Suppressor macrophage treated with lipopolysaccharide for 1 hour (primary cell): ENCODE measurements at regions not wholly inside any gene's neighbourhood (a gene's known extent, or its start where the extent isn't known, plus 50 kb on each side); places are given as distances from the start of the nearest gene placed in this dataset.
A peak's percentile ranks its signal among the peaks of the same experiment; 100 is the strongest.
"Not testable (repeated sequence)": the region's sequence is repeated elsewhere in the genome, so short reads cannot be mapped to it uniquely, and the experiment has no call there.

Source experiments
- DNase-seq, 3 donors: peaks; one replicate each; pipeline ENCODE4 v3.0.0-alpha.2; 2020 to 2022

GRCh38 chr11:86166287-86166686 lies 78.3 kb upstream of the EED start:
- DNase-seq = not testable (repeated sequence)

- no peak for DNase-seq
Measured at GRCh38 chr11:86164106-86164505, 80.4 kb upstream of the EED start.

GRCh38 chr11:86163221-86163876 lies 81.2 kb upstream of the EED start:
- DNase-seq = peak; percentile 58 to 82 (median 76)

DNA sequence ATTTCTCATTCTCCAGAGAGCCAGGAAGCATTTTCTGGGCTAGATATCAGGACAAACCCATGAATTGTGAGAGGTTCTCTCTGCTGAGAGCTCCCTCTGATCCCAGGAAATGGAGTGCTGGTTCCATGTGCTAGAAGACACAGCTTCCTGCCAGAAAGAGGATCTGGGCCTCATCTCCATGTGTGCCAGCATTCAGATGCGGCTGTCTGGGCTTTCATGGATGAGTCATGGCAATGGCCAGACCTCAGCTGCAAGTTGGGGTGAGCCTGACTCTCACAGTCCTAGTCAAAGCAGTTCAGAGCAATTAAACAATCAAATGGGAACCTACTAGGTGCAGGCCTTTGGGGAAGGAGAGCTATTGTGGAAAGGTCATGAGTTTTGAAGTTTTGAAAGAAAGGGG lies 82.3 kb upstream of the EED start:
- DNase-seq = peak; percentile 87 to 94 (median 90)

DNA sequence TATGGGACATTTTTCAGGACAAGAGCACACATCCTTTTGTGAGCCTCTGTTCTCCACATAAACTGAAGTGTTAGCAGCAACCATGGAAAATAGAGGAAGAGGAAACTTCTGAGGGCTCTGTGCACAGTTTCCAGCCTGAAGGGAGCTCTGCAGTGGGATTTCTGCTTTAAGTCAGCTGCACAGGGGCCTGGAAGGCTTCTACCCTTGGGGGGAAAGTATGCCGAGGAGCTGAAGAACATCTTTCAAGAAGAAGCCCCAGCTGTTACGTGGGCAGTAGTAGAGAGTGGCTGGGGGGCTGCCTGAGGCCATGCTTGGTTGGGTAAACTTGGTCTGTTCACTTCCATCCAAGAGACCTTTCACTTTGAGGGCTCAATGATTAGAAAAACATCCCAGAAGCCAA lies 82.7 kb upstream of the EED start:
- DNase-seq = no peak

DNA sequence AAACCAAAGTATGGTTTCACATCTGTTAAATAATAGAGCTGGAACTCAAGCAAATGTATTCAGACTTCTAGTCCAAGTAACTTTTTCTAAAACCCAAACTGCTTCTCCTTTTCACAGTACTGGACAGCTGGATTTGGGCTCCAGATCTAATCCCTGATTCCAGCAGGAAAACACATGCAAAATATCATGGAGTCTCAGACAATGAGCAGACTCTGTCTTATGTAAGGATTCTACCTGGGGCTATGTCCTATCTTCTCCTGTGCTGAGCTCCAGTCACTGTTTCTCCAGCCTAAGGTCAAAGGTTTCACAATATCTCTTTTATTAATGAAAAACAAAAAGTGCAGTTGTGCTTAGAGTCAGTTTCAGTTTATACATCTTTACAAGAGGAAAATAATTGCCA lies 83.2 kb upstream of the EED start:
- no peak for DNase-seq

DNA sequence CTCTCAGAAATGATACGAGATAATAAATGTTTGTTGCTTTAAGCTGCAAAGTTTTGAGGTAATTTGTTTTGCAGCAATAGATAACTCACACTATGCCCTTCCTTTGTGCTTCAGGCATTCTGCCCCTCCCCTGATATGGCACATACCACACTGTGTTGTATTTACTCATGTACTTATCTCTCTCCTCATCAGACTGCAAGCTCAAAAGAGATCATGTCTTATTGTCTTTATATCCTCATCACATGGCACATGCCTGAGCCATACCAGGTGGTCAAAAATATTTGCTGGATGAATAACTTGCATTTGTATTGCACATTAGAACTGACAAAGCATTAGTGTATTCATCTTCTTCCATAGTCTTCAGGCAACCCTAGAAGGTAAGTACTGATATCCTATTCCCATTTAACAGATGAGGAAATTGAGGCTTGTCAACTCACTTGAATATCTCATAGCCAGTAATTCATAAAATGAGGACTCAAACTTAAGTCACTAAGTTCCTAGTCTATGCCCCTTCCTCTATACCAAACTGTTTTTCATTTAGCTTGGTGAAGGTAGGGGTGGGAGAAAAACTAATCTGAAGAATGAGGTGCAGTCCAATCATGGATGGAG lies 83.9 kb upstream of the EED start:
- DNase-seq = no peak

DNA sequence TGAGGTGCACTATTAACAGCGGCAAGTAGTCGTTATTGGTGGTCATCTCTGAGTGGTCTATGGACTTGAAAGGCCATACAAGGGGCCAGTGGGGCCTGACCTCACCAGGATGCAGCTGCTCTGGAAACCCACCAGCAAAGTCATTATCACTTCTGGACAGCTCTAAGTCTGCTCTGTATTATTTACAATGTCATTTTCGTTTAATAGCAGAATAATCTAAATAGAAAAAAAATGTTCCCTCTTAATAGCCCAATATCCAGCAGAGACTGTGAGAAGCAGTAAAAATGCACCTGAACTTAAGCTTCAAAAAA lies 85.0 kb upstream of the EED start:
- no peak for DNase-seq

DNA sequence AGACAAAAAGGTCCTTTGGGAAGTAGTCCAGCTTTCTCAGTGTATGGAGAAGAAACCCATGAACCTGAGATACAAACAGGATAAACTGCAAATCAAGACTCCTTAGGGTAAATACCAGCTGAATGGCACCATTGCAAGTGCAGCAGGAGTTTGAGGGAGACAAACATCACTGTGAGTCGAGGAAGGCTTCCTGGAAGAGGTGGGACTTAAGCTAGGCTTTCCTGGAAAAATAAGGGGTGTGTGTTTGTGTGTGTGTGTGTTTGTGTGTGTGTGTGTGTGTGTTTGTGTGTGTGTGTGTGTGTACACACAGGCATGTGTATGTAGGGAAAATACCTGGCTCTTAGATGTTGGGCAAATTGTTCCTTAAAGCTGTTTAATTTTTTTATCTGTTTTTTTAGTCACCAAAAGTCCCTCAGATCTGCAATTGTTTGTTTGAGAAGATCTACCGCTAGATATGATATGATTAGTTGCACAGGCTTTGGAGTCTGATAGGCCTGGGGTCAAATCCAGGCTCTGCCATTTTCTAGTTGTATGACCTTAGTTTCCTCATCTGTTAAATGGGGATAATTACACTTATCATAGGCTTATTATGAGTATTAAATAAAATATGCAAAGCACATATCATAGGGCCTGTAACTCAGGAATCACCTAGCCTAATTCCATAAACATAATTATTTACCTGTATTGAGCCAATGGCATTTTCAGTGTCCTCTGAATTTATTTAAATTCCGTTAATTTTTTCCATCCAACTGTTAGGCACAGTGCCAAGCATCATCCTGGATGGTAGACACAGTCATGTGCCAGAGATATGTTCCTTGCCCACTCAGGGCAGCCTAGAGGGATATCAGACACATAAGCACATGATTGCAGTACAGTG lies 85.6 kb upstream of the EED start:
- no peak for DNase-seq

- no peak for DNase-seq
Measured at GRCh38 chr11:86157797-86158378, 86.7 kb upstream of the EED start.

DNA sequence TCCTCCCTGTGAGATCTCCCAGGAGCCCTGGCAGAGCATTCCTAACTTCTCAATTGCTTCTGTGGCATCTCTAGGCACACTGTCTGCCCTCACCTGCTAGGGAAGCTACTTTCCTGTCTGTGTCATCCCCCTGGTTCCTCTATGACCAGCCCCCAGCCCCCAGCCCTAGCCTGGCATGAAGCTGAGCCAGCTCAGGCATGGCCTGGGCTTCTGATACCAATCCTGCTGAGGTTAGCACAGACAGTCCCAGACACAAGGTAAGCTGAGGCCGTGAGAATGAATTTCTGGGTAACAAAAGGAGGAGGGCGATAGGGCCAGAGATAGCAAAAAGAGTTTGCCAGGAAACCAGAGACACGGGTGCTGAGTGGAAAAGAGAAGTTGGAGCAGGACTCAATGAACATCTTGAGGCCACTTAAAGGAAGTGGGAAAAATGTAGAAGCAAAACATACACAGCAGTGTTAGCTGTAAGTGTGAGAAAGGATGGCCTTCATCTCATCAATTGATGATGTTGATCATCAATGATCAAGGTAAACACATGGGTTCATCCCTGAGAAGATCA lies 87.6 kb upstream of the PICALM start:
- peak; percentile 39 to 45 (median 44) for DNase-seq

DNA sequence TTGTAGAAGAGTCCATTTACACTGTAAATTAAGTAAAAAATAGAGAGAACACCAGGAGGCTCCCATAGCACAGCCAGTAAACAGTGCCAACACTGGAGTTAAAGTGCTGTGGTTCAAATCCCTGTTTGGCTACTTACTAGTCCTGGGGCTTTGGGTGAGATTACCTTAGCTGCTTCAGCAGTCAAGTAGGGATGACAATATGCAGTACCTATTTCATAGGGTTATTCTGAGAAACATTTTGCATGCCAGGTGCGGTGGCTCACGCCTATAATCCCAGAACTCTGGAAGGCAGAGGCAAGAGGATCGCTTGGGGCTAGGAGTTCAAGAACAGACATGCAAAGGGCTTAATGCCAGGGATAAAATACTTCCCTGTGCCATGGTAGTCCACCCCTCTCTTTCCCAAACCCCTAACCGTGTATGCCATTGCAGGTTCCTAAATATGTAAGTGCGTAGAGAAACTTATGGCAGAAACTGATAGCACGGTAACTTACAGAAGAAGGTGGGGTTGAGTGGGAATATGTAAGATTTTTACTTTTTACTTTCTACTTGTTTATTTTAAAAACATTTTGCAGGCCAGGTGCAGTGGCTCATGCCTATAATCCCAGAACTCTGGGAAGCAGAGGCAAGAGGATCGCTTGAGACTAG lies 86.4 kb upstream of the PICALM start:
- no peak for DNase-seq

DNA sequence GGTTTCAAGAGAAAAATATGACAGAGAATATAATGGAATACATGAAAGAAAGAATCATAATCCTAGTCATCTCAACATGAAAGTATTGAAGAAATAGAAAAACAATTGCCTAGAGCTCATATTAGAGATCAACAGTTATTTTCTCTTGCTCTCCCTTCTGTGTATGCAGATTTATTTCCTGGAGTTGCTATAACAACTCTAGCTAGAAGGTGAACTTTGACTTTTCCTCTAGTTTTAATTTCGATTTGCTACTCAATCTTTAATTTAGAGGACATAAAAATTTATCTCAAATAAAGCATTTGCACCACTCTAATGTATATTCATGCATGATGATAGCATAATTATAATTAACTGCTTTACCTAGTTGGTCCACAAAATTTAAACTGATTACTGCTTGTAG lies 84.6 kb upstream of the PICALM start:
- DNase-seq = no peak

GRCh38 chr11:86152901-86153300 lies 84.0 kb upstream of the PICALM start:
- no peak for DNase-seq

GRCh38 chr11:86152006-86152862 lies 83.3 kb upstream of the PICALM start:
- no peak for DNase-seq

DNA sequence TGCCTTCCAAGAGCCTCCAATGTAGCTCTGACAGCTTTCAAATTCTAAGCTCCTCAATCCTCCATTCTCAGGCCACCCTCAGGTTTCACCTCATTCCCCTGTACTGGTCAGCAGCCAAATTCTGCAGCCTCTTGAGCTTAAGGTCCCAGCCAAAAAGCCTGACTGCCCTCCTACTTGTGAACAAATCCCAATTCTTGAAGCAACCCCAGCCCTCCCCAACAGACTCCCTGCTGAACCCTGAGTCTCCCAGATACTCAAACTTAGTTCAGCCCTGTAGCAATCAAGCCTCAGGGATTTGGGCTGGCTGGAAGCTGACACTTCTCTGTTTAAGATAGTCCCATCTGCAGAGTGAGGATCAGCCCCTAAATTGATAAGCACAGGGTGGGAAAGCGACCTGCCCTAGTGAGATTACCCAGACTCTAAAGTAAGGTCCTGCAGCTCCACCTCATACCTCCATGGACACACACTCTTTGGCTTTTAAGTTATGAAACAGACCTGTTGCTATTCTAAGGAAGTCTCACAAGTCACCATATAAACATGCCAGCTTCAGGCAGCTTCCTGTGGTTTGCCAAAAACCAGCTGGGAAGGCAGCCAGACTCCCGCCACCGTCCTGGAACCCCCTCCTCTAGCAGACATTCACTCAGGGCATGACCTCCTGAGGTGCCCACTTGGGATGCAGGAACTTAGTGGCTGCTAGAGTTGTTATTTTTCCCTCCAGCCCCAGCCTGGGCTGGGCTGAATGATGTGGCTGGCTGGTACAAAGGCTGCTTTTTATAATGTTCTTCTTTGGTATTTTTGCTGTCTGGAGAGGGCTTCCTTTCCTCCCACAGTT lies 82.5 kb upstream of the PICALM start:
- DNase-seq = no peak

DNA sequence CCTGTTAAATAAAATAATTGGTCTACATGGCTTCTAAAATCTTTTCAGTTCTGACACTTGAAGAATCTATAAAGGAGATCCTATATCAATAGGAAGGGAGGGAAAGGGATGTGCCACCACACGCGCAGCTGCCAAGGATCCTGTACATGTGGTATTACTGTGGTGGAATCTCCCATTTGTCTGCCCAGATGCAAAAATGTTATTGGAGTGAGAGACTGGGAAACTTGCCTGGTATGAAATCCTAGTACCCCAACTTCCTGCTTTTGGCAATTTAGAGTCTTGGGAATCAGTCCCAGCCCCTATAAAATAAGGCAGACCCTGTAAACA lies 81.9 kb upstream of the PICALM start:
- DNase-seq = peak in 1 of 3 donors; percentile 25

DNA sequence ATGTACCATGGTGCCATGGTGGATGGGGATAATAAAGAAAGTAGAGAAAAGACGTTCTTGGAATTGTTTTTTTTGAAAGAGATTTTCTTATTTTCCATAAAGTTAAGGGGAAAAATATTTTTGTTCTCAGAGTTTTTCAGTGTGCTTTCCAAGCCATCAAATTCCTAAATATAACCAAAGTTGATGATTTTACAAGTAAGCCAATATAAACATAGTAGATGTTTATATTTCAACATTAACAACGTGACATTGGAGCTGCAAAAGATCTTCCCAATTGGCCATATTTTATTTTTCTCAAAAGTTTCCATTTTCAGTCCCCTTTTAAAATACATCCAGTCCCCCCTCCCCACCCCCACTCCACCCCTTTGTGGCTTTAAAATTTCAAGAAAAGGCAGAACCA lies 80.9 kb upstream of the PICALM start:
- no peak for DNase-seq

DNA sequence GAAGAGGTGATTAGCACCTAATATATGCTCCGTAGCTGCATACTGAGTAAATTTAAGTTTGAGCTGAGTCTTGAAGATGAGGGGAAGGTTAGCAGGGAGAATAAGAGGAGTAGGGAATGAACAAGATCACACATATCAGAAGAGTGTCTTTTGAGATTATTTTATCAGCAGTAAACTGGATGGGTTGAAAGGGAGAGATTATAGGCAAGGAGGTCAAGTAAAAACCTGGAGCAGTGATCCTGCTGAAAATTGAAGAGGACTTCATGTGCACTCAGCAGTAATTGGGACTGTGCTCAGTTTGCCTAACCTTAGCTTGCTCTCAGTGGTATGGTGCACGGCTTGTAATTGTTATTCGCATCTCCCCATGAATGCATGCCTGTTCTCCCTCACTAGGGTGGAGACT lies 79.5 kb upstream of the PICALM start:
- DNase-seq = no peak

DNA sequence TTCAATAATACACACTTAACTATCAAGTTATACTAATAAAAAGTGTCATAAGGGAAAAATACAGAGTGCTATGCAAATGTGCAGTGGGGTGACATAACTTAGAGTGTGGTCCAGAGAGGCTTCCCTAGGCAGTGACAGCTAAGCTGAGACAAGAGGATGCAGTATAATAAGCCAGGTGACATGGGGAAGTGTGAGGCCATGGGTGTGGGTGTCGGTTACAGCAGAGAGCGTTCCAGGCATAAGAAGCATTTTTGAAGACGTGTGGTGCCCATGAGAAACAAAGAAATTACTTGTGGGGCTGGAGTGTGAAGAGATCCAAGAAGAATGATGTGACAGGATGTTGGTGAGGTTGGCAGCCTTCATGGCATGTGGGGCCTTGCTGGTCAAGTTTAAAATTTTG lies 78.1 kb upstream of the PICALM start:
- DNase-seq = no peak
